Erythroblast (primary cell): ENCODE measurements at regions not wholly inside any gene's neighbourhood (a gene's known extent, or its start where the extent isn't known, plus 50 kb on each side); places are given as distances from the start of the nearest gene placed in this dataset.
"Not testable (repeated sequence)": the region's sequence is repeated elsewhere in the genome, so short reads cannot be mapped to it uniquely, and the experiment has no call there.

Experiments
- GATA1 ChIP-seq: IDR thresholded peaks from 2 replicates; pipeline ENCODE4 v1.6.1; 2011; ENCODE audit warnings: low read depth, mild to moderate bottlenecking, control low read depth, low read length, moderate library complexity
- POLR2A ChIP-seq: IDR thresholded peaks from 2 replicates; pipeline ENCODE4 v1.6.1; 2011; ENCODE audit warnings: mild to moderate bottlenecking, low read length

DNA sequence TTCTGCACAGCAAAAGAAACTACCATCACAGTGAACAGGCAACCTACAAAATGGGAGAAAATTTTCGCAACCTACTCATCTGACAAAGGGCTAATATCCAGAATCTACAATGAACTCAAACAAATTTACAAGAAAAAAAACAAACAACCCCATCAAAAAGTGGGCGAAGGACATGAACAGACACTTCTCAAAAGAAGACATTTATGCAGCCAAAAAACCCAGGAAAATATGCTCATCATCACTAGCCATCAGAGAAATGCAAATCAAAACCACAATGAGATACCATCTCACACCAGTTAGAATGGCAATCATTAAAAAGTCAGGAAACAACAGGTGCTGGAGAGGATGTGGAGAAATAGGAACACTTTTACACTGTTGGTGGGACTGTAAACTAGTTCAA, 61.5 kb upstream of the ZNF30 start:
- TF ChIP-seq POLR2A, GATA1: not testable (repeated sequence)
